GM23248 (cell line): ENCODE measurements at regions not wholly inside any gene's neighbourhood (a gene's known extent, or its start where the extent isn't known, plus 50 kb on each side); places are given as distances from the start of the nearest gene placed in this dataset.
"Not testable (repeated sequence)": the region's sequence is repeated elsewhere in the genome, so short reads cannot be mapped to it uniquely, and the experiment has no call there.

ENCODE experiments used
- DNase-seq: peaks from one replicate; pipeline ENCODE4 v3.0.0-alpha.2; 2015
- H2AFZ ChIP-seq: fragments of 200-600 bp; sonication (generic); 2 replicates; pipeline ENCODE4 v1.6.1; 2016; ENCODE audit warnings: antibody characterized with exemption
- H3F3A ChIP-seq: fragments of 200-600 bp; sonication (generic); 2 replicates; pipeline ENCODE4 v1.6.1; 2016; ENCODE audit warnings: mild to moderate bottlenecking, antibody characterized with exemption, mixed run types; ENCODE audit not compliant: insufficient read depth
- H3K27ac ChIP-seq: fragments of 200-600 bp; sonication (generic); 2 replicates; pipeline ENCODE4 v1.5.1; 2016; ENCODE audit warnings: mild to moderate bottlenecking
- H3K27me3 ChIP-seq: fragments of 200-600 bp; sonication (generic); replicated peaks from 2 replicates; pipeline ENCODE4 v1.6.1; 2016; ENCODE audit warnings: mild to moderate bottlenecking; ENCODE audit not compliant: insufficient read depth
- H3K36me3 ChIP-seq: fragments of 200-600 bp; sonication (generic); 2 replicates; pipeline ENCODE4 v1.6.1; 2016; ENCODE audit warnings: low read depth, mild to moderate bottlenecking
- H3K4me1 ChIP-seq: fragments of 200-600 bp; sonication (generic); 2 replicates; pipeline ENCODE4 v1.6.1; 2016; ENCODE audit warnings: mild to moderate bottlenecking; ENCODE audit not compliant: insufficient read depth
- H3K4me2 ChIP-seq: fragments of 200-600 bp; sonication (generic); one replicate; pipeline ENCODE4 v1.6.1; 2016; ENCODE audit warnings: mild to moderate bottlenecking; ENCODE audit not compliant: unreplicated experiment
- H3K4me3 ChIP-seq: fragments of 200-600 bp; sonication (generic); 2 replicates; pipeline ENCODE4 v1.5.1; 2016; ENCODE audit warnings: mild to moderate bottlenecking
- H3K79me2 ChIP-seq: fragments of 200-600 bp; sonication (generic); 2 replicates; pipeline ENCODE4 v1.6.1; 2016; ENCODE audit warnings: mild to moderate bottlenecking; ENCODE audit not compliant: insufficient read depth
- H3K9ac ChIP-seq: fragments of 200-600 bp; sonication (generic); 2 replicates; pipeline ENCODE4 v1.6.1; 2016; ENCODE audit warnings: mild to moderate bottlenecking
- H3K9me2 ChIP-seq: fragments of 200-600 bp; sonication (generic); 2 replicates; pipeline ENCODE4 v1.6.1; 2016; ENCODE audit warnings: mixed run types, mild to moderate bottlenecking, moderate library complexity; ENCODE audit not compliant: insufficient read depth
- H3K9me3 ChIP-seq: fragments of 200-600 bp; sonication (generic); one replicate; pipeline ENCODE4 v1.6.1; 2017; ENCODE audit warnings: low read depth
- H4K20me1 ChIP-seq: fragments of 200-600 bp; sonication (generic); 2 replicates; pipeline ENCODE4 v1.6.0; 2016; ENCODE audit not compliant: insufficient read depth
- WGBS, 2 experiments: methylation state at CpG; one replicate each; pipeline ENCODE4 v1.1.6; 2015 to 2017; ENCODE audit warnings: low lambda C conversion rate in 2 of 2, low coverage in 1 of 2; ENCODE audit errors: missing lambda C conversion rate in 2 of 2; 5-methylcytosine and 5-hydroxymethylcytosine counted together
- in situ Hi-C: fragments of 300-500 bp; cut with MboI; formaldehyde crosslinking; loops from 2 replicates; pipeline ENCODE4 v1.15.0; 2020

- DNase-seq: peak; percentile 0
- H3F3A ChIP-seq, H2AFZ ChIP-seq, H3K27me3 ChIP-seq, H3K36me3 ChIP-seq, H3K9me3 ChIP-seq, in situ Hi-C loops, H3K9ac ChIP-seq, H3K9me2 ChIP-seq, H3K4me2 ChIP-seq, H3K27ac ChIP-seq, H3K4me1 ChIP-seq, H3K79me2 ChIP-seq, H3K4me3 ChIP-seq, H4K20me1 ChIP-seq: not testable (repeated sequence)
- 82% methylated on average over 1 of the region's 4 CpGs; no CpG with 5 or more reads in 1 of the 2 experiments for WGBS, 2 experiments
These were observed 73.9 kb upstream of the PRDM7 start for GRCh38 chr16:90151027-90151426.
